A549 (cell line): ENCODE measurements at regions not wholly inside any gene's neighbourhood (a gene's known extent, or its start where the extent isn't known, plus 50 kb on each side); places are given as distances from the start of the nearest gene placed in this dataset.

Source experiments
- ATAC-seq, 2 experiments: fragments of 200-7000 bp in 1 of 2; fragments of >200 bp in 1 of 2; cut with Nextera tagmentation in 1 of 2; cut with Tn5 transposase in 1 of 2; 3 replicates each; pipeline versions ENCODE4 v1.8.0 to v1.9.1; 2018 to 2020; ENCODE audit warnings: mild to moderate bottlenecking in 1 of 2, moderate library complexity in 1 of 2
- CTCF ChIA-PET: fragments of 300-600 bp; sonication (Branson Sonifier 250); formaldehyde crosslinking; extraction: SDS; loops from one replicate; lab custom pipeline; 2021; ENCODE audit warnings: antibody characterized with exemption, inconsistent platforms; lab: Yijun Ruan, JAX
- POLR2A ChIA-PET: fragments of 350-600 bp; formaldehyde crosslinking; extraction: SDS; loops from one replicate; lab custom pipeline; 2021; ENCODE audit warnings: antibody characterized with exemption, inconsistent platforms; lab: Yijun Ruan, JAX
- DNase-seq, 2 experiments: peaks; one replicate each; pipeline versions ENCODE4 v3.0.0 to v3.0.0-alpha.2; 2011 to 2016; ENCODE audit warnings: low read depth in 1 of 2, low spot score in 1 of 2
- FAIRE-seq: peaks from 2 replicates; lab custom pipeline; 2011; peaks lifted over from hg19 to GRCh38; lab: Jason Lieb, UNC
- H3K27ac ChIP-seq, 2 experiments: fragments of >200 bp; sonication (Bioruptor Twin); formaldehyde crosslinking; 3 replicates each; pipeline ENCODE4 v1.5.1; 2016 to 2017
- H3K4me1 ChIP-seq: fragments of >200 bp; sonication (Bioruptor Twin); formaldehyde crosslinking; 3 replicates; pipeline ENCODE4 v1.6.1; 2016
- H3K4me2 ChIP-seq: fragments of >200 bp; sonication (Bioruptor Twin); formaldehyde crosslinking; 3 replicates; pipeline ENCODE4 v1.6.1; 2016
- H3K4me3 ChIP-seq: fragments of >200 bp; sonication (Bioruptor Twin); formaldehyde crosslinking; 3 replicates; pipeline ENCODE4 v1.5.1; 2016
- H3K9me3 ChIP-seq: fragments of >200 bp; sonication (Bioruptor Twin); formaldehyde crosslinking; 3 replicates; pipeline ENCODE4 v1.6.1; 2016
- CBX2 ChIP-seq: fragments of 200-600 bp; sonication (generic); IDR thresholded peaks from 2 replicates; pipeline ENCODE4 v1.6.1; 2016; ENCODE audit warnings: low read depth, mild to moderate bottlenecking, borderline replicate concordance
- EHF ChIP-seq: fragments of 250-450 bp; sonication (Bioruptor Pico); IDR thresholded peaks from 2 replicates; pipeline ENCODE4 v1.5.0; 2020; ENCODE audit warnings: mild to moderate bottlenecking
- EHMT2 ChIP-seq: fragments of 200-600 bp; sonication (generic); IDR thresholded peaks from 2 replicates; pipeline ENCODE4 v1.6.1; 2016; ENCODE audit warnings: antibody characterized with exemption, low read depth, mild to moderate bottlenecking, moderate library complexity
- EP300 ChIP-seq, 2 experiments: fragments of >200 bp; sonication (Bioruptor Twin); formaldehyde crosslinking; IDR thresholded peaks; 2 replicates in 1 of 2; 3 replicates in 1 of 2; pipeline ENCODE4 v1.6.1; 2016 to 2017
- ESRRA ChIP-seq: fragments of 150-350 bp; IDR thresholded peaks from 2 replicates; pipeline ENCODE4 v1.6.1; 2014; ENCODE audit warnings: mild to moderate bottlenecking, low read length, borderline replicate concordance
- HDAC2 ChIP-seq: fragments of 200-600 bp; sonication (generic); IDR thresholded peaks from 2 replicates; pipeline ENCODE4 v1.6.1; 2016
- HOXA7 ChIP-seq: fragments of 250-450 bp; sonication (Bioruptor Pico); IDR thresholded peaks from 2 replicates; pipeline ENCODE4 v1.5.0; 2020; ENCODE audit warnings: mild to moderate bottlenecking, moderate library complexity
- KDM1A ChIP-seq: fragments of 200-600 bp; sonication (generic); IDR thresholded peaks from 2 replicates; pipeline ENCODE4 v1.6.1; 2016; ENCODE audit warnings: low read depth, mild to moderate bottlenecking
- KDM5A ChIP-seq: fragments of 200-600 bp; sonication (generic); IDR thresholded peaks from 2 replicates; pipeline ENCODE4 v1.6.1; 2016; ENCODE audit warnings: antibody characterized with exemption, mild to moderate bottlenecking
- MAFK ChIP-seq: fragments of 450-650 bp; IDR thresholded peaks from 2 replicates; pipeline ENCODE4 v1.6.1; 2014; ENCODE audit not compliant: partially characterized antibody
- NR3C1 ChIP-seq: fragments of >200 bp; sonication (Bioruptor Twin); formaldehyde crosslinking; IDR thresholded peaks from 3 replicates; pipeline ENCODE4 v1.6.1; 2017
- PHF8 ChIP-seq: fragments of 200-600 bp; sonication (generic); IDR thresholded peaks from 2 replicates; pipeline ENCODE4 v1.6.1; 2016; ENCODE audit warnings: low read depth, mild to moderate bottlenecking, antibody characterized with exemption, moderate library complexity, borderline replicate concordance
- RCOR1 ChIP-seq: fragments of 150-350 bp; IDR thresholded peaks from 2 replicates; pipeline ENCODE4 v1.6.1; 2014; ENCODE audit warnings: antibody characterized with exemption, low read length, low read depth
- RFX5 ChIP-seq: fragments of 450-650 bp; IDR thresholded peaks from 2 replicates; pipeline ENCODE4 v1.7.1; 2014; ENCODE audit warnings: antibody characterized with exemption, mild to moderate bottlenecking, moderate library complexity
- RNF2 ChIP-seq: fragments of 200-600 bp; sonication (generic); IDR thresholded peaks from 2 replicates; pipeline ENCODE4 v1.6.1; 2016; ENCODE audit warnings: low read depth, mild to moderate bottlenecking, antibody characterized with exemption, moderate library complexity, borderline replicate concordance
- SREBF2 ChIP-seq: fragments of 450-650 bp; IDR thresholded peaks from 2 replicates; pipeline ENCODE4 v1.6.1; 2014; ENCODE audit warnings: mild to moderate bottlenecking, moderate library complexity
- TFCP2L1 ChIP-seq: fragments of 250-450 bp; sonication (Bioruptor Pico); IDR thresholded peaks from 2 replicates; pipeline ENCODE4 v1.5.0; 2021; ENCODE audit warnings: mild to moderate bottlenecking
- ZC3H11A ChIP-seq: fragments of 450-650 bp; IDR thresholded peaks from 2 replicates; pipeline ENCODE4 v1.6.1; 2014; ENCODE audit warnings: antibody characterized with exemption, mild to moderate bottlenecking
- ZFP36 ChIP-seq: fragments of 450-650 bp; IDR thresholded peaks from 2 replicates; pipeline ENCODE4 v1.6.1; 2014; ENCODE audit warnings: borderline replicate concordance; ENCODE audit not compliant: partially characterized antibody
- ZNF302 ChIP-seq: fragments of 250-450 bp; sonication (Bioruptor Pico); IDR thresholded peaks from 2 replicates; pipeline ENCODE4 v1.9.0; 2021; ENCODE audit warnings: inconsistent platforms, mild to moderate bottlenecking, moderate library complexity
- WGBS: methylation state at CpG from one replicate; pipeline ENCODE4 v1.1.6; 2017; ENCODE audit errors: missing lambda C conversion rate; 5-methylcytosine and 5-hydroxymethylcytosine counted together
- TF ChIP-seq, protein P1 (sequence below): fragments of 150-350 bp; IDR thresholded peaks from 2 replicates; pipeline ENCODE4 v1.6.1; 2014; ENCODE audit warnings: low read depth, mild to moderate bottlenecking, low read length
- TF ChIP-seq, protein P2 (sequence below): fragments of >200 bp; sonication (Bioruptor Twin); formaldehyde crosslinking; IDR thresholded peaks from 3 replicates; pipeline ENCODE4 v1.6.1; 2016
- TF ChIP-seq, protein P3 (sequence below): fragments of 250-450 bp; sonication (Bioruptor Pico); IDR thresholded peaks from 2 replicates; pipeline ENCODE4 v1.5.0; 2020; ENCODE audit warnings: low read depth, mild to moderate bottlenecking, moderate library complexity
- TF ChIP-seq, protein P4 (sequence below): fragments of 450-650 bp; IDR thresholded peaks from 2 replicates; pipeline ENCODE4 v1.6.1; 2014; ENCODE audit warnings: antibody characterized with exemption
- TF ChIP-seq, protein P5 (sequence below): fragments of >200 bp; sonication (Bioruptor Twin); formaldehyde crosslinking; IDR thresholded peaks from 2 replicates; pipeline ENCODE4 v1.6.1; 2016
- TF ChIP-seq, protein P6 (sequence below): IDR thresholded peaks from 2 replicates; pipeline ENCODE4 v1.6.1; 2012

DNA sequence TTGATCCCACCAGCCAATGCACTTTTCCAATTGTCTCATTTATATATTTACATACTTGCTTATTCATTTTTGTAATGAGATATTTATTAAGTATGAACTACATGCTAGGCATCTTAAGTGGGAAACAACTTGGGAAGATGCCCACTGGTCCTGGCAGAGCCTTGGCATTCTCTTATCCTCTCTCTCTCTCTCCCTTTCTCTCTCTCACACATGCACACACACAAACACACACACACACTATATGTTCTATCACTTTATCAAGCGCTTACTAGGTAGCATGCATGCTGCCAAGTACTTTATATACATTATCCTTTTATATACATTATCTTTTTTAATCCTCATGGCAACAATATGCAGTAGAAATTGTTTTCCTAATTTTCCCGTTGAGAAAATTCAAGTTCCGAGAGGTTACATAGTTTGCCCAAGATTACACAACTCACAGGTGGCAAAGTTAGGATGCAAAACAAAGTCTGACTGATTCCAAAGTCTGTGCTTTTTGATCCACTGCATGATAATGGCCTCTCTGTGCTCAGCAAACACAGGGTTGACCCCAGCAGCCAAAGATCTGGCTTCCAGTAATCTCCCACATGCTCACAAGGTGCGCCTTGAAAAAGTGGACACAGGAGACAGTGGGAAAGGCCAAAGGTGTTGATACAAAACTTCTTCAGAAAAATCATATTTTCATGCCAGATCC, 173.1 kb upstream of the KLF3 start:
- 76% methylated on average over 4 of the region's 4 CpGs for WGBS
- Histone ChIP-seq H3K4me3 (no peak overlapping the region), H3K4me1 (no peaks in the 10 kb centered on the region), H3K27ac (no peak overlapping the region), H3K9me3 (no peaks in the 10 kb centered on the region), H3K4me2 (no peak overlapping the region)
- FAIRE-seq (no peak), DNase-seq (no peak), ATAC-seq (no peak)
- TF ChIP-seq ZFP36 (no peak), PHF8 (no peak), ESRRA (no peak), KDM5A (no peak), EP300 (IDR thresholded peaks at IDR 0.05) (no peak), CBX2 (no peak), RNF2 (no peak), RCOR1 (no peak), MAFK (no peak), HOXA7 (CRISPR knock-in tag) (no peak), ZNF302 (CRISPR knock-in tag) (no peak)
- TF ChIP-seq, protein P1, sequence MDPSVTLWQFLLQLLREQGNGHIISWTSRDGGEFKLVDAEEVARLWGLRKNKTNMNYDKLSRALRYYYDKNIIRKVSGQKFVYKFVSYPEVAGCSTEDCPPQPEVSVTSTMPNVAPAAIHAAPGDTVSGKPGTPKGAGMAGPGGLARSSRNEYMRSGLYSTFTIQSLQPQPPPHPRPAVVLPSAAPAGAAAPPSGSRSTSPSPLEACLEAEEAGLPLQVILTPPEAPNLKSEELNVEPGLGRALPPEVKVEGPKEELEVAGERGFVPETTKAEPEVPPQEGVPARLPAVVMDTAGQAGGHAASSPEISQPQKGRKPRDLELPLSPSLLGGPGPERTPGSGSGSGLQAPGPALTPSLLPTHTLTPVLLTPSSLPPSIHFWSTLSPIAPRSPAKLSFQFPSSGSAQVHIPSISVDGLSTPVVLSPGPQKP: no peak
- TF ChIP-seq, protein P2, sequence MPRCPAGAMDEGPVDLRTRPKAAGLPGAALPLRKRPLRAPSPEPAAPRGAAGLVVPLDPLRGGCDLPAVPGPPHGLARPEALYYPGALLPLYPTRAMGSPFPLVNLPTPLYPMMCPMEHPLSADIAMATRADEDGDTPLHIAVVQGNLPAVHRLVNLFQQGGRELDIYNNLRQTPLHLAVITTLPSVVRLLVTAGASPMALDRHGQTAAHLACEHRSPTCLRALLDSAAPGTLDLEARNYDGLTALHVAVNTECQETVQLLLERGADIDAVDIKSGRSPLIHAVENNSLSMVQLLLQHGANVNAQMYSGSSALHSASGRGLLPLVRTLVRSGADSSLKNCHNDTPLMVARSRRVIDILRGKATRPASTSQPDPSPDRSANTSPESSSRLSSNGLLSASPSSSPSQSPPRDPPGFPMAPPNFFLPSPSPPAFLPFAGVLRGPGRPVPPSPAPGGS: no peak
- TF ChIP-seq, protein P3, sequence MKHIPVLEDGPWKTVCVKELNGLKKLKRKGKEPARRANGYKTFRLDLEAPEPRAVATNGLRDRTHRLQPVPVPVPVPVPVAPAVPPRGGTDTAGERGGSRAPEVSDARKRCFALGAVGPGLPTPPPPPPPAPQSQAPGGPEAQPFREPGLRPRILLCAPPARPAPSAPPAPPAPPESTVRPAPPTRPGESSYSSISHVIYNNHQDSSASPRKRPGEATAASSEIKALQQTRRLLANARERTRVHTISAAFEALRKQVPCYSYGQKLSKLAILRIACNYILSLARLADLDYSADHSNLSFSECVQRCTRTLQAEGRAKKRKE (CRISPR knock-in tag): no peak
- ChIA-PET CTCF (no interaction called here), POLR2A (no interaction called here)

DNA sequence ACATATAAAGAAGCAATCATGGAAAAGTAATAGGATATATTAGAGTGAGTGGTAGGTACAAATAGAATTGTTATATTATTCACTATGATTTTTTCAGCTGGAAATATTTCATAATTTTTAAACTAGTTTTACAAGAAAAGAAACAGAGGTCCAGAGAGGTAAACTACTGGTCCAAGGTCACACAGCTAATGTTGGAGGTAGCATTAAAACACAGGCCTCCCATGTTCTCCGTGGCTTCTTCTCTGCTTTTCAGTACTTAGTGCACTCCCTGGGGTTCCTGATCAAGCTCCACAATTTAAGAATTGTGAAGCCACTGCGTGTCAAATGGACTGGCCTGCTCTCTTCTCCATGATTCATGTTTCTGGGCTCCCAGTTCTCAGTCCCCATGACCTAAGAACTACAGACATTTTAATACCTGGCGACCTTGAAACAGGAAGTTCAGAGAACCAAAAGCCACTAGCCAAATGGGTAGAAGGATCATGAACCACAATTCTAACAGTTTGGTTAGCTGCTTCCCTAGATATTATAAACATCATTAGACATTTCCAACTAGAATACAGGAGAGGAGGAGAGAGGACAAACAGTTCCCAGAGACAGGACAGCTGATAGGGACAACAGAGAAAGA, 172.0 kb upstream of the KLF3 start:
- Histone ChIP-seq H3K27ac (no peak overlapping the region), H3K4me2 (no peak overlapping the region), H3K4me3 (no peak overlapping the region), H3K9me3 (no peaks in the 10 kb centered on the region), H3K4me1 (no peaks in the 10 kb centered on the region)
- TF ChIP-seq HDAC2: no peak
- TF ChIP-seq NR3C1: no peak
- no peak for TF ChIP-seq ZC3H11A
- TF ChIP-seq EP300 (IDR thresholded peaks at IDR 0.05): no peak
- TF ChIP-seq, protein P4, sequence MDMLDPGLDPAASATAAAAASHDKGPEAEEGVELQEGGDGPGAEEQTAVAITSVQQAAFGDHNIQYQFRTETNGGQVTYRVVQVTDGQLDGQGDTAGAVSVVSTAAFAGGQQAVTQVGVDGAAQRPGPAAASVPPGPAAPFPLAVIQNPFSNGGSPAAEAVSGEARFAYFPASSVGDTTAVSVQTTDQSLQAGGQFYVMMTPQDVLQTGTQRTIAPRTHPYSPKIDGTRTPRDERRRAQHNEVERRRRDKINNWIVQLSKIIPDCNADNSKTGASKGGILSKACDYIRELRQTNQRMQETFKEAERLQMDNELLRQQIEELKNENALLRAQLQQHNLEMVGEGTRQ: no peak
- no peak for DNase-seq
- POLR2A ChIA-PET: no interaction called here
- no peak for FAIRE-seq
- no peak for ATAC-seq
- 72% methylated on average over 3 of the region's 3 CpGs for WGBS
- CTCF ChIA-PET: no interaction called here

DNA sequence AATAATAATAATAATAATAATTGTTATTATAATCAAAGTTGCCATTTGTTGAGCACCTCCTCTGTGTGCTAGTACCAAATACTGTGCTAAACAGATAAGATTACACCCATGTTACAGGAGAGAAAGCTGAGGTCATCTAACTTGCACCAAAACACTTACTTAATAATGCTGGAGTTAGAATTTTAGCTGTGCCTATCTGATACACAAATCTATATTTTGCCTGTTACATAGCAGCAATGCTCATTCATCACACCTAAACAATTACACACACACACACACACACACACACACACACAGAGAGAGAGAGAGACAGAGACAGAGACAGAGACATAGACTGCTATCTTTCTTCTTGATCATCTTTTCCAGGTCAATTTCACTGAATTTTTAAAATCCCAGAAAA, 170.9 kb upstream of the KLF3 start:
- no peak for DNase-seq
- Histone ChIP-seq H3K27ac (no peak overlapping the region), H3K4me3 (no peak overlapping the region), H3K9me3 (no peaks in the 10 kb centered on the region), H3K4me1 (no peaks in the 10 kb centered on the region), H3K4me2 (no peak overlapping the region)
- ChIA-PET POLR2A (no interaction called here), CTCF (interaction anchor here (0.6 to 0.7 kb wide), 2 partner anchors 41 to 119 kb away, joined by 3 to 5 read pairs; no protein-coding TSS in a partner anchor)
- no peak for FAIRE-seq
- ATAC-seq: no peak
- TF ChIP-seq, protein P5, sequence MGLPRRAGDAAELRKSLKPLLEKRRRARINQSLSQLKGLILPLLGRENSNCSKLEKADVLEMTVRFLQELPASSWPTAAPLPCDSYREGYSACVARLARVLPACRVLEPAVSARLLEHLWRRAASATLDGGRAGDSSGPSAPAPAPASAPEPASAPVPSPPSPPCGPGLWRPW: no peak
- no peak for TF ChIP-seq EP300 (IDR thresholded peaks at IDR 0.05)
- no peak for TF ChIP-seq KDM1A
- no peak for TF ChIP-seq SREBF2
- TF ChIP-seq RNF2: no peak
- no peak for TF ChIP-seq HOXA7 (CRISPR knock-in tag)
- no peak for TF ChIP-seq EHF (CRISPR knock-in tag)
- no peak for TF ChIP-seq EHMT2
- TF ChIP-seq, protein P6, sequence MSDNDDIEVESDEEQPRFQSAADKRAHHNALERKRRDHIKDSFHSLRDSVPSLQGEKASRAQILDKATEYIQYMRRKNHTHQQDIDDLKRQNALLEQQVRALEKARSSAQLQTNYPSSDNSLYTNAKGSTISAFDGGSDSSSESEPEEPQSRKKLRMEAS: no peak
- TF ChIP-seq, protein P2: no peak
- no peak for TF ChIP-seq RFX5
- TF ChIP-seq TFCP2L1 (CRISPR knock-in tag): no peak
